Thoracic aorta (tissue), 2 donors: ENCODE measurements at regions not wholly inside any gene's neighbourhood (a gene's known extent, or its start where the extent isn't known, plus 50 kb on each side); places are given as distances from the start of the nearest gene placed in this dataset.

Experiments used
- ATAC-seq: fragments of 150-250 bp; one replicate; pipeline ENCODE4 v1.8.0; 2017; ENCODE audit warnings: low read depth; ENCODE audit not compliant: insufficient number of reproducible peaks, low FRiP score
- DNase-seq: peaks from one replicate; pipeline ENCODE4 v3.0.0-alpha.2; 2020; ENCODE audit warnings: low spot score
- H3K27ac ChIP-seq, 2 donors: fragments of 200-600 bp; sonication (generic); 1 replicate in 1 of 2; 2 replicates in 1 of 2; pipeline ENCODE4 v1.5.1; 2016; ENCODE audit warnings: mild to moderate bottlenecking in 2 of 2, moderate library complexity in 2 of 2
- H3K27me3 ChIP-seq: fragments of 200-600 bp; sonication (generic); replicated peaks from 2 replicates; pipeline ENCODE4 v1.6.0; 2016; ENCODE audit warnings: mild to moderate bottlenecking; ENCODE audit not compliant: insufficient read depth
- H3K36me3 ChIP-seq: fragments of 200-600 bp; sonication (generic); one replicate; pipeline ENCODE4 v1.5.1; 2016
- H3K4me1 ChIP-seq, 2 donors: fragments of 200-600 bp; sonication (generic); 1 replicate in 1 of 2; 2 replicates in 1 of 2; pipeline versions ENCODE4 v1.5.1 to v1.6.0; 2016; ENCODE audit warnings: low read depth in 2 of 2, mild to moderate bottlenecking in 1 of 2; ENCODE audit not compliant: control insufficient read depth in 1 of 2
- H3K4me3 ChIP-seq: fragments of 200-600 bp; sonication (generic); 2 replicates; pipeline ENCODE4 v1.5.1; 2016; ENCODE audit warnings: mild to moderate bottlenecking
- H3K9me3 ChIP-seq: fragments of 200-600 bp; sonication (generic); 2 replicates; pipeline ENCODE4 v1.5.1; 2016
- TF ChIP-seq, protein P1 (sequence below): fragments of 200-600 bp; sonication (generic); IDR thresholded peaks from one replicate; pipeline ENCODE4 v1.5.1; 2019; ENCODE audit warnings: antibody characterized with exemption

DNA sequence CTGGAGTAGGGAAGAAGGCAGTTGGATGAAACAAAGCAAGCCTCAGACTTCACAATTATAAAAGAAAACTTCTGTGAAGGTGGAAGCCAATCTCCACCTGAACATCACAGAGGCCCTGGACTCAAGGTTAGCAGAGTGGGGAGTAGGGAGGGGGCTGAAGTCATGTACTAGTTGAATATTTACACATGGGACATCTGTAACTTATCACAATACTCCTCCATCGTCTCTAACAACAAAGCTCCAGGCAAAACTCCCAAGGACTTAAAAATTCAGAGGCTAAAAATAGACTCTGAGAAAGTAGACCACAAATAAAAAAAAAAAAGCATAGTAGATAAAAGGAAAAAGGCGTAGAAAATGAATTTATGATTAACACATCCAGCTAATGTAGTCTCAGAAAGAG lies 326.3 kb upstream of the PKN2 start:
- TF ChIP-seq, protein P1, sequence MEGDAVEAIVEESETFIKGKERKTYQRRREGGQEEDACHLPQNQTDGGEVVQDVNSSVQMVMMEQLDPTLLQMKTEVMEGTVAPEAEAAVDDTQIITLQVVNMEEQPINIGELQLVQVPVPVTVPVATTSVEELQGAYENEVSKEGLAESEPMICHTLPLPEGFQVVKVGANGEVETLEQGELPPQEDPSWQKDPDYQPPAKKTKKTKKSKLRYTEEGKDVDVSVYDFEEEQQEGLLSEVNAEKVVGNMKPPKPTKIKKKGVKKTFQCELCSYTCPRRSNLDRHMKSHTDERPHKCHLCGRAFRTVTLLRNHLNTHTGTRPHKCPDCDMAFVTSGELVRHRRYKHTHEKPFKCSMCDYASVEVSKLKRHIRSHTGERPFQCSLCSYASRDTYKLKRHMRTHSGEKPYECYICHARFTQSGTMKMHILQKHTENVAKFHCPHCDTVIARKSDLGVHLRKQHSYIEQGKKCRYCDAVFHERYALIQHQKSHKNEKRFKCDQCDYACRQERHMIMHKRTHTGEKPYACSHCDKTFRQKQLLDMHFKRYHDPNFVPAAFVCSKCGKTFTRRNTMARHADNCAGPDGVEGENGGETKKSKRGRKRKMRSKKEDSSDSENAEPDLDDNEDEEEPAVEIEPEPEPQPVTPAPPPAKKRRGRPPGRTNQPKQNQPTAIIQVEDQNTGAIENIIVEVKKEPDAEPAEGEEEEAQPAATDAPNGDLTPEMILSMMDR = no peak
- ATAC-seq (no peak), DNase-seq (no peak)
- no peaks in the 10 kb centered on the region for H3K4me1 ChIP-seq
- H3K36me3 ChIP-seq = no peaks in the 10 kb centered on the region
- H3K4me3 ChIP-seq = no peak overlapping the region
- no peaks in the 10 kb centered on the region for H3K27me3 ChIP-seq
- H3K27ac ChIP-seq = no peak overlapping the region
- no peaks in the 10 kb centered on the region for H3K9me3 ChIP-seq

DNA sequence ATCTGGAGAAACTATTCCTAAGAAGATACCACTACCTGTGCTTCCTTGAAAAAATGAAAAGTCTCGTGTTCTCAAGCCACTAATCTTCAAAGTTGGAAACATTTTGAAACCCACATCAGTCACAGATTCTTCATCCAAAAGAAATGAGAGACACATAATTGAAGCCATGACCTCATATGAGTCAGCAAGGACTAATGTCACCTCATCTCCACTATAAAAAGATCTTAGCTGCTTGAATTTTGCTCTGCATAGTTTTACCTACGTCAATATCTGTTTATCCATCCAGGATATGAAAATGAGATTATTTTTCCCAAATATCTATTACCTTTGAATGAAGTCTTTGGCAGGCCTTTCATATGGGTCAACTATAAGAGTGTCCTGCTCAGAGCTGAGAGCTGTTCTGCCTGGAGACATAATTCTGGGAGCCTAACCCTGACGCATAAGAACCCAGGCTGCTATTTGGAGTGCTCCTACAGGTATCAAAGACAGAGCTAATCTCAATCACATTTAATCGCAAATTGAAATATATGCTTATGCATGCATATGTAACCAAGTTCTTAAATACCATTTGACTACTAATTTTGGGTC lies 312.5 kb upstream of the PKN2 start:
- Histone ChIP-seq H3K4me1 (no peaks in the 10 kb centered on the region), H3K4me3 (no peak overlapping the region), H3K27me3 (no peaks in the 10 kb centered on the region), H3K36me3 (no peaks in the 10 kb centered on the region), H3K27ac (no peak overlapping the region), H3K9me3 (no peaks in the 10 kb centered on the region)
- DNase-seq (no peak), ATAC-seq (no peak)
- TF ChIP-seq, protein P1 = no peak

DNA sequence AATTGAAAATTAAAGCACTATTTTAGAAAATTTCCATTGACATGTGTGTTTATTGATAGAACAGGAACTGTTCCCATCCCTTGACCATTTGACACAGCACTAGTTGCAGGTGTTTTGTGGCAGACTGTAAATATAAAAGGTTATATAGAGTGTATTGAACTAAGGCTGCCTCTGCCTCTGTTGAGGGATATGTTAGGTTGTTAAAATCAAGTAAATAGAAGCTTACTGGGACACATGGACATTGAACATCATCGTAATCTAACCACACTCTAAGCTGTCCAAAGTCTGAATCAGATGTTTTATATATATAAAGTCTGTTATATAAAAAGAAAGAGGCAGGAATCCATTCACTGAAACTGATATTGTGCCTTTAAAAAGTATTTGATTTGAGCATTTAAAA lies 308.1 kb upstream of the PKN2 start:
- ATAC-seq = no peak
- no peak overlapping the region for H3K4me3 ChIP-seq
- H3K27me3 ChIP-seq = no peaks in the 10 kb centered on the region

DNA sequence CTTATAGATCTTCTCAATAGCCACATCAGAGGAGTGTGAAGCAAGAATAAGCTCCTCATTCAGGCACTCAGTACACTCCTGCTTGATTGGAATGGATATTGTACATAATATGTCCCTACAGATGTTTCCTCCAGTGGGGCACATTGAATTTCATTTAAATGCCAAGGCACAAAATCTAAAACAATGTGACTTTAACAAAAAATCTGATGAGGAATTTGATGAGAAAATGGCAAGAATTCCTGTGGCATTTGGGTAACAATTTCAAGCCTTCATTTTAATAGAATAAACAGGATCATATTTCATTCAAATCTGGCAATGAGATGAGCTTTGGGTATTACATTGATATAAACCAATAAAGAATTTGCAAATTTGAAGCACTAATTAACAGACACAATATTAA lies 307.7 kb upstream of the PKN2 start:
- no peaks in the 10 kb centered on the region for H3K4me1 ChIP-seq
- no peaks in the 10 kb centered on the region for H3K36me3 ChIP-seq
- ATAC-seq (no peak), DNase-seq (no peak)
- H3K4me3 ChIP-seq = no peak overlapping the region
- TF ChIP-seq, protein P1 = no peak
- no peaks in the 10 kb centered on the region for H3K27me3 ChIP-seq
- H3K27ac ChIP-seq = no peak overlapping the region
- no peaks in the 10 kb centered on the region for H3K9me3 ChIP-seq

More for the DNA sequence above, 308.1 kb upstream of the PKN2 start:
- TF ChIP-seq, protein P1 = no peak
- H3K4me1 ChIP-seq = no peaks in the 10 kb centered on the region
- no peak for DNase-seq
- no peaks in the 10 kb centered on the region for H3K9me3 ChIP-seq
- H3K27ac ChIP-seq = no peak overlapping the region
- H3K36me3 ChIP-seq = no peaks in the 10 kb centered on the region

DNA sequence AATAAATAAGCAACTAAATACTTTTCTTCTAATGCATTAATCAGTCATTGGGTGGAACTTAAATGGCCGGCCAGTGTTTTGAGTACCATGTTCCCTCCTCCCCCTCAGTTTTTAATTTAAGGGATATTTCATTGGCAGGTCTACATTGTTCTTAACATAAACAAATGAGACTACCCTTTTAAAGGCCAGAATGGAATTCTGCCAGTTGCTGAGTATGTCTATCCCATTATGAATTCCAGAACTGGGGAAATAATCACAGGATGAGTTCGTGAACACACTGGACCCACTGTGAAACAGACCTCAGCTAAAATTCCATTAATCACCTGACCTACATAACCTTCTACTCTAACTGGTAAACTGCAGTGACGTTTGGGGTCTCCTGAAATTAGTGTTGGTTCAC lies 305.5 kb upstream of the PKN2 start:
- TF ChIP-seq, protein P1 = no peak
- H3K27me3 ChIP-seq = no peaks in the 10 kb centered on the region
- H3K27ac ChIP-seq = no peak overlapping the region
- H3K4me3 ChIP-seq = no peak overlapping the region
- DNase-seq (no peak), ATAC-seq (no peak)
- no peaks in the 10 kb centered on the region for H3K9me3 ChIP-seq
- H3K4me1 ChIP-seq = no peaks in the 10 kb centered on the region
- H3K36me3 ChIP-seq = no peaks in the 10 kb centered on the region
